ENCODE measurements at regions not wholly inside any gene's neighbourhood (a gene's known extent, or its start where the extent isn't known, plus 50 kb on each side); places are given as distances from the start of the nearest gene placed in this dataset.

DNA sequence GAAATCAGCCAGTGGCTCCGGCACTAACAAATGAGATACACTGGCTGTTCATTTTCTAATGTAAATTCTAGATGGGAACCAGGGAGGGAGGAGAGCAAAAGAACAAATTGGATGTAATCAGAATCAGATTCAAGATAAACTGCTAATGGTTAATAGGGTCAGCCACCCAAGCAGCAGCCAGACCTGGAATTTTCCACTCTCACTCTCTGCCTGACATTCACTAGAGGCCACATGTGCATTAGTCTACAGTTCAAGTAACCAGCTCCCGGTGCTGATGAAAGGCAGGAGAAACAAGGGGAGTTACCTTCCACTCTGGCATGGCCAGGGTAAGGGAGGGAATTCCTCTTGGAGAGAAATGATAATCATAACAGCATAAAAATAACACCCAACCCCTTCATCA lies 597.7 kb downstream of the TOX3 start:
- no peak overlapping the region for H2BK5ac ChIP-seq (ENCODE audit: low read depth, low read length, poor library complexity, severe bottlenecking)
- no peaks in the 10 kb centered on the region for H3K27me3 ChIP-seq (ENCODE audit: control insufficient read depth, insufficient read depth, low read length)
- H3K4me3 ChIP-seq (ENCODE audit: insufficient read depth, low read depth, low read length), result no peak overlapping the region
- no peak overlapping the region for H3K56ac ChIP-seq (ENCODE audit: extremely low read depth, insufficient read depth, low read length)
- intact Hi-C loops (cut with micrococcal nuclease) (no loop called here), dilution Hi-C loops (cut with HindIII; ENCODE audit: low sequenced_read_pairs, unreplicated experiment) (no loop called here), in situ Hi-C loops (cut with MboI; ENCODE audit: low sequenced_read_pairs) (no loop called here)
- H3K4me1 ChIP-seq (ENCODE audit: control insufficient read depth, insufficient read depth, low read length), result peaks cover 4% of the 10 kb centered on the region; the same call in 1 of the 2 replicates
- no peak overlapping the region for H2BK15ac ChIP-seq (ENCODE audit: low read depth, low read length)
- no peak overlapping the region for H2BK20ac ChIP-seq (ENCODE audit: low read depth, low read length)
- no peak overlapping the region for H3K4ac ChIP-seq (ENCODE audit: low read depth, low read length)
- H3K36me3 ChIP-seq (ENCODE audit: control insufficient read depth, insufficient read depth, low read length), result no peaks in the 10 kb centered on the region
- no peak overlapping the region for H3K9ac ChIP-seq (ENCODE audit: low read depth, low read length)
- no TSS peak for BruUV-seq (replicated peaks)
- ATAC-seq (ENCODE audit: low read depth), result no peak
- no peak overlapping the region for H3K4me2 ChIP-seq (ENCODE audit: low read depth, low read length)
- no peak overlapping the region for H2AK9ac ChIP-seq (replicated peaks; ENCODE audit: low read depth, low read length, poor library complexity)
- no peak overlapping the region for H2AFZ ChIP-seq (replicated peaks; ENCODE audit: low read length, poor library complexity)
- no peak overlapping the region for H2BK120ac ChIP-seq (ENCODE audit: low read depth, low read length)
- no peak overlapping the region for H3K14ac ChIP-seq (replicated peaks; ENCODE audit: low read depth, low read length)
- H4K91ac ChIP-seq (ENCODE audit: insufficient read depth, low read depth, low read length), result no peak overlapping the region
- no peak overlapping the region for H4K8ac ChIP-seq (ENCODE audit: low read depth in 2 of 2, low read length in 2 of 2)
- ChIA-PET CTCF (interaction anchor here (1.0 to 1.4 kb wide), 2 partner anchors 8 to 15 kb away, joined by 3 read pairs; no protein-coding TSS in a partner anchor), POLR2A (ENCODE audit: unreplicated experiment) (no interaction called here)
- no peak overlapping the region for H4K5ac ChIP-seq (ENCODE audit: low read depth, low read length)
- no peak for DNase-seq
- no peak overlapping the region for H2AK5ac ChIP-seq (ENCODE audit: low read depth, low read length)
- TF ChIP-seq POLR2A (IDR thresholded peaks at IDR 0.05; ENCODE audit: low read depth, low read length), result no peak
- no peak for TF ChIP-seq MAZ (IDR thresholded peaks at IDR 0.05; ENCODE audit: borderline replicate concordance, low read depth, low read length)
- TF ChIP-seq RCOR1 (IDR thresholded peaks at IDR 0.05; ENCODE audit: insufficient replicate concordance, low read length), result no peak
- TF ChIP-seq, protein P1, sequence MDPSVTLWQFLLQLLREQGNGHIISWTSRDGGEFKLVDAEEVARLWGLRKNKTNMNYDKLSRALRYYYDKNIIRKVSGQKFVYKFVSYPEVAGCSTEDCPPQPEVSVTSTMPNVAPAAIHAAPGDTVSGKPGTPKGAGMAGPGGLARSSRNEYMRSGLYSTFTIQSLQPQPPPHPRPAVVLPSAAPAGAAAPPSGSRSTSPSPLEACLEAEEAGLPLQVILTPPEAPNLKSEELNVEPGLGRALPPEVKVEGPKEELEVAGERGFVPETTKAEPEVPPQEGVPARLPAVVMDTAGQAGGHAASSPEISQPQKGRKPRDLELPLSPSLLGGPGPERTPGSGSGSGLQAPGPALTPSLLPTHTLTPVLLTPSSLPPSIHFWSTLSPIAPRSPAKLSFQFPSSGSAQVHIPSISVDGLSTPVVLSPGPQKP (IDR thresholded peaks at IDR 0.05; ENCODE audit: borderline replicate concordance, low read depth, low read length), result no peak
- TF ChIP-seq, protein P2, sequence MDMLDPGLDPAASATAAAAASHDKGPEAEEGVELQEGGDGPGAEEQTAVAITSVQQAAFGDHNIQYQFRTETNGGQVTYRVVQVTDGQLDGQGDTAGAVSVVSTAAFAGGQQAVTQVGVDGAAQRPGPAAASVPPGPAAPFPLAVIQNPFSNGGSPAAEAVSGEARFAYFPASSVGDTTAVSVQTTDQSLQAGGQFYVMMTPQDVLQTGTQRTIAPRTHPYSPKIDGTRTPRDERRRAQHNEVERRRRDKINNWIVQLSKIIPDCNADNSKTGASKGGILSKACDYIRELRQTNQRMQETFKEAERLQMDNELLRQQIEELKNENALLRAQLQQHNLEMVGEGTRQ (IDR thresholded peaks at IDR 0.05; ENCODE audit: low read depth, low read length), result no peak
- TF ChIP-seq FOS (IDR thresholded peaks at IDR 0.05; ENCODE audit: low read depth, low read length), result no peak
- TF ChIP-seq BHLHE40 (IDR thresholded peaks at IDR 0.05; ENCODE audit: low read depth, low read length), result no peak
- no peak for TF ChIP-seq RFX5 (IDR thresholded peaks at IDR 0.05; ENCODE audit: low read depth, low read length)
- TF ChIP-seq, protein P3, sequence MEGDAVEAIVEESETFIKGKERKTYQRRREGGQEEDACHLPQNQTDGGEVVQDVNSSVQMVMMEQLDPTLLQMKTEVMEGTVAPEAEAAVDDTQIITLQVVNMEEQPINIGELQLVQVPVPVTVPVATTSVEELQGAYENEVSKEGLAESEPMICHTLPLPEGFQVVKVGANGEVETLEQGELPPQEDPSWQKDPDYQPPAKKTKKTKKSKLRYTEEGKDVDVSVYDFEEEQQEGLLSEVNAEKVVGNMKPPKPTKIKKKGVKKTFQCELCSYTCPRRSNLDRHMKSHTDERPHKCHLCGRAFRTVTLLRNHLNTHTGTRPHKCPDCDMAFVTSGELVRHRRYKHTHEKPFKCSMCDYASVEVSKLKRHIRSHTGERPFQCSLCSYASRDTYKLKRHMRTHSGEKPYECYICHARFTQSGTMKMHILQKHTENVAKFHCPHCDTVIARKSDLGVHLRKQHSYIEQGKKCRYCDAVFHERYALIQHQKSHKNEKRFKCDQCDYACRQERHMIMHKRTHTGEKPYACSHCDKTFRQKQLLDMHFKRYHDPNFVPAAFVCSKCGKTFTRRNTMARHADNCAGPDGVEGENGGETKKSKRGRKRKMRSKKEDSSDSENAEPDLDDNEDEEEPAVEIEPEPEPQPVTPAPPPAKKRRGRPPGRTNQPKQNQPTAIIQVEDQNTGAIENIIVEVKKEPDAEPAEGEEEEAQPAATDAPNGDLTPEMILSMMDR (conservative IDR thresholded peaks at IDR 0.05; ENCODE audit: low read depth, low read length), result no peak
- no peak for TF ChIP-seq SMC3 (IDR thresholded peaks at IDR 0.05; ENCODE audit: low read depth, low read length)
- no peak for TF ChIP-seq CEBPB (IDR thresholded peaks at IDR 0.05; ENCODE audit: low read depth, low read length)
- TF ChIP-seq CHD1 (IDR thresholded peaks at IDR 0.05; ENCODE audit: low read depth, low read length), result no peak
- TF ChIP-seq NFE2L2 (IDR thresholded peaks at IDR 0.05; ENCODE audit: low read depth, low read length), result no peak
- no peak for TF ChIP-seq RAD21 (IDR thresholded peaks at IDR 0.05; ENCODE audit: low read length)
- no peak for TF ChIP-seq MAFK (IDR thresholded peaks at IDR 0.05; ENCODE audit: low read depth, low read length)
- no peak overlapping the region for H3K27ac ChIP-seq (ENCODE audit: insufficient read depth, low read length)
- no peak overlapping the region for H3K18ac ChIP-seq (ENCODE audit: low read depth, low read length)
- H4K20me1 ChIP-seq (ENCODE audit: insufficient read depth, low read length), result no peaks in the 10 kb centered on the region
- no peaks in the 10 kb centered on the region for H3K9me3 ChIP-seq (ENCODE audit: control insufficient read depth, insufficient read depth, low read length)
- H3K79me1 ChIP-seq (ENCODE audit: low read depth in 1 of 2, low read length in 2 of 2), result no peaks in the 10 kb centered on the region
- no peak overlapping the region for H3K23ac ChIP-seq (ENCODE audit: low read depth, low read length)
- H3K9me1 ChIP-seq (ENCODE audit: insufficient read depth, low read length), result no peaks in the 10 kb centered on the region; the same call in 1 of the 2 replicates
- 100% methylated on average over 1 of the region's 2 CpGs; no CpG with 5 or more reads in 1 of the 2 experiments for WGBS, 2 experiments (ENCODE audit: extremely low coverage in 2 of 2, insufficient read length in 1 of 2)

Data from IMR-90 (cell line).